ENCODE measurements at regions not wholly inside any gene's neighbourhood (a gene's known extent, or its start where the extent isn't known, plus 50 kb on each side); places are given as distances from the start of the nearest gene placed in this dataset.

GRCh38 chr2:121101093-121101715, 183.8 kb downstream of the TFCP2L1 start:
- H3K4me3 ChIP-seq (ENCODE audit: low read length in 3 of 3) = no peak overlapping the region
- no peaks in the 10 kb centered on the region for H3K9me3 ChIP-seq (ENCODE audit: control insufficient read depth in 3 of 3, low read length in 3 of 3)
- H3K4me1 ChIP-seq (ENCODE audit: control insufficient read depth in 3 of 3, insufficient read depth in 3 of 3, low read length in 3 of 3) = no peaks in the 10 kb centered on the region
- peaks cover 0 to 26% (median 6%) of the 10 kb centered on the region in 3 donors for H3K27me3 ChIP-seq (ENCODE audit: control insufficient read depth in 3 of 3, insufficient read depth in 3 of 3, low read length in 3 of 3)
- H3K36me3 ChIP-seq (ENCODE audit: control insufficient read depth in 3 of 3, insufficient read depth in 3 of 3, low read length in 3 of 3) = no peaks in the 10 kb centered on the region
- H3K9ac ChIP-seq (ENCODE audit: low read depth in 1 of 3, low read length in 3 of 3) = no peak overlapping the region
- H3K27ac ChIP-seq (ENCODE audit: low read depth, low read length) = no peak overlapping the region

GRCh38 chr2:121102941-121103340, 182.1 kb downstream of the TFCP2L1 start:
- H3K4me3 ChIP-seq (ENCODE audit: low read length in 3 of 3) = no peak overlapping the region

GRCh38 chr2:121103960-121104359, 181.0 kb downstream of the TFCP2L1 start:
- H3K4me1 ChIP-seq (ENCODE audit: control insufficient read depth in 3 of 3, insufficient read depth in 3 of 3, low read length in 3 of 3) = no peaks in the 10 kb centered on the region

More at GRCh38 chr2:121102941-121103340, 182.1 kb downstream of the TFCP2L1 start:
- no peak overlapping the region for H3K9ac ChIP-seq (ENCODE audit: low read depth in 1 of 3, low read length in 3 of 3)
- no peak overlapping the region for H3K27ac ChIP-seq (ENCODE audit: low read depth, low read length)
- H3K9me3 ChIP-seq (ENCODE audit: control insufficient read depth in 3 of 3, low read length in 3 of 3) = no peaks in the 10 kb centered on the region
- peaks cover 0 to 26% (median 6%) of the 10 kb centered on the region in 3 donors for H3K27me3 ChIP-seq (ENCODE audit: control insufficient read depth in 3 of 3, insufficient read depth in 3 of 3, low read length in 3 of 3)
- no peaks in the 10 kb centered on the region for H3K36me3 ChIP-seq (ENCODE audit: control insufficient read depth in 3 of 3, insufficient read depth in 3 of 3, low read length in 3 of 3)
- H3K4me1 ChIP-seq (ENCODE audit: control insufficient read depth in 3 of 3, insufficient read depth in 3 of 3, low read length in 3 of 3) = no peaks in the 10 kb centered on the region

GRCh38 chr2:121104721-121105141, 180.3 kb downstream of the TFCP2L1 start:
- no peak overlapping the region for H3K27ac ChIP-seq (ENCODE audit: low read depth, low read length)

More at GRCh38 chr2:121103960-121104359, 181.0 kb downstream of the TFCP2L1 start:
- Histone ChIP-seq H3K4me3 (ENCODE audit: low read length in 3 of 3) (no peak overlapping the region), H3K36me3 (ENCODE audit: control insufficient read depth in 3 of 3, insufficient read depth in 3 of 3, low read length in 3 of 3) (no peaks in the 10 kb centered on the region), H3K27ac (ENCODE audit: low read depth, low read length) (no peak overlapping the region), H3K27me3 (ENCODE audit: control insufficient read depth in 3 of 3, insufficient read depth in 3 of 3, low read length in 3 of 3) (peaks cover 0 to 26% (median 6%) of the 10 kb centered on the region in 3 donors), H3K9me3 (ENCODE audit: control insufficient read depth in 3 of 3, low read length in 3 of 3) (no peaks in the 10 kb centered on the region), H3K9ac (ENCODE audit: low read depth in 1 of 3, low read length in 3 of 3) (no peak overlapping the region)

GRCh38 chr2:121110924-121111323, 174.1 kb downstream of the TFCP2L1 start:
- Histone ChIP-seq H3K36me3 (ENCODE audit: control insufficient read depth in 3 of 3, insufficient read depth in 3 of 3, low read length in 3 of 3) (no peaks in the 10 kb centered on the region), H3K4me1 (ENCODE audit: control insufficient read depth in 3 of 3, insufficient read depth in 3 of 3, low read length in 3 of 3) (no peaks in the 10 kb centered on the region), H3K27me3 (ENCODE audit: control insufficient read depth in 3 of 3, insufficient read depth in 3 of 3, low read length in 3 of 3) (no peaks in the 10 kb centered on the region), H3K9me3 (ENCODE audit: control insufficient read depth in 3 of 3, low read length in 3 of 3) (no peaks in the 10 kb centered on the region), H3K27ac (ENCODE audit: low read depth, low read length) (no peak overlapping the region), H3K4me3 (ENCODE audit: low read length in 3 of 3) (no peak overlapping the region), H3K9ac (ENCODE audit: low read depth in 1 of 3, low read length in 3 of 3) (no peak overlapping the region)

More at GRCh38 chr2:121104721-121105141, 180.3 kb downstream of the TFCP2L1 start:
- Histone ChIP-seq H3K27me3 (ENCODE audit: control insufficient read depth in 3 of 3, insufficient read depth in 3 of 3, low read length in 3 of 3) (peaks cover 0 to 26% (median 6%) of the 10 kb centered on the region in 3 donors), H3K4me1 (ENCODE audit: control insufficient read depth in 3 of 3, insufficient read depth in 3 of 3, low read length in 3 of 3) (no peaks in the 10 kb centered on the region), H3K9ac (ENCODE audit: low read depth in 1 of 3, low read length in 3 of 3) (no peak overlapping the region), H3K9me3 (ENCODE audit: control insufficient read depth in 3 of 3, low read length in 3 of 3) (no peaks in the 10 kb centered on the region), H3K4me3 (ENCODE audit: low read length in 3 of 3) (no peak overlapping the region), H3K36me3 (ENCODE audit: control insufficient read depth in 3 of 3, insufficient read depth in 3 of 3, low read length in 3 of 3) (no peaks in the 10 kb centered on the region)

GRCh38 chr2:121118951-121119350, 166.1 kb downstream of the TFCP2L1 start:
- no peak overlapping the region for H3K9ac ChIP-seq (ENCODE audit: low read depth in 1 of 3, low read length in 3 of 3)
- no peaks in the 10 kb centered on the region for H3K36me3 ChIP-seq (ENCODE audit: control insufficient read depth in 3 of 3, insufficient read depth in 3 of 3, low read length in 3 of 3)
- no peak overlapping the region for H3K4me3 ChIP-seq (ENCODE audit: low read length in 3 of 3)
- H3K9me3 ChIP-seq (ENCODE audit: control insufficient read depth in 3 of 3, low read length in 3 of 3) = no peaks in the 10 kb centered on the region
- no peaks in the 10 kb centered on the region for H3K4me1 ChIP-seq (ENCODE audit: control insufficient read depth in 3 of 3, insufficient read depth in 3 of 3, low read length in 3 of 3)
- peaks cover 0 to 12% (median 0%) of the 10 kb centered on the region in 3 donors for H3K27me3 ChIP-seq (ENCODE audit: control insufficient read depth in 3 of 3, insufficient read depth in 3 of 3, low read length in 3 of 3)
- H3K27ac ChIP-seq (ENCODE audit: low read depth, low read length) = no peak overlapping the region

- H3K9me3 ChIP-seq (ENCODE audit: control insufficient read depth in 3 of 3, low read length in 3 of 3) = no peaks in the 10 kb centered on the region
- H3K9ac ChIP-seq (ENCODE audit: low read depth in 1 of 3, low read length in 3 of 3) = no peak overlapping the region
- no peaks in the 10 kb centered on the region for H3K36me3 ChIP-seq (ENCODE audit: control insufficient read depth in 3 of 3, insufficient read depth in 3 of 3, low read length in 3 of 3)
- H3K27ac ChIP-seq (ENCODE audit: low read depth, low read length) = no peak overlapping the region
- H3K4me3 ChIP-seq (ENCODE audit: low read length in 3 of 3) = no peak overlapping the region
- no peaks in the 10 kb centered on the region for H3K4me1 ChIP-seq (ENCODE audit: control insufficient read depth in 3 of 3, insufficient read depth in 3 of 3, low read length in 3 of 3)
- H3K27me3 ChIP-seq (ENCODE audit: control insufficient read depth in 3 of 3, insufficient read depth in 3 of 3, low read length in 3 of 3) = peaks cover 0 to 16% (median 0%) of the 10 kb centered on the region in 3 donors
Observed at GRCh38 chr2:121120411-121120810, 164.6 kb downstream of the TFCP2L1 start.

GRCh38 chr2:121120991-121121390, 164.0 kb downstream of the TFCP2L1 start:
- no peak overlapping the region for H3K4me3 ChIP-seq (ENCODE audit: low read length in 3 of 3)
- peaks cover 0 to 16% (median 0%) of the 10 kb centered on the region in 3 donors for H3K27me3 ChIP-seq (ENCODE audit: control insufficient read depth in 3 of 3, insufficient read depth in 3 of 3, low read length in 3 of 3)
- H3K9ac ChIP-seq (ENCODE audit: low read depth in 1 of 3, low read length in 3 of 3) = no peak overlapping the region
- H3K36me3 ChIP-seq (ENCODE audit: control insufficient read depth in 3 of 3, insufficient read depth in 3 of 3, low read length in 3 of 3) = no peaks in the 10 kb centered on the region
- H3K27ac ChIP-seq (ENCODE audit: low read depth, low read length) = no peak overlapping the region
- H3K4me1 ChIP-seq (ENCODE audit: control insufficient read depth in 3 of 3, insufficient read depth in 3 of 3, low read length in 3 of 3) = no peaks in the 10 kb centered on the region
- no peaks in the 10 kb centered on the region for H3K9me3 ChIP-seq (ENCODE audit: control insufficient read depth in 3 of 3, low read length in 3 of 3)

GRCh38 chr2:121121661-121122060, 163.3 kb downstream of the TFCP2L1 start:
- H3K27me3 ChIP-seq (ENCODE audit: control insufficient read depth in 3 of 3, insufficient read depth in 3 of 3, low read length in 3 of 3) = peaks cover 0 to 16% (median 0%) of the 10 kb centered on the region in 3 donors
- H3K4me3 ChIP-seq (ENCODE audit: low read length in 3 of 3) = no peak overlapping the region
- H3K36me3 ChIP-seq (ENCODE audit: control insufficient read depth in 3 of 3, insufficient read depth in 3 of 3, low read length in 3 of 3) = no peaks in the 10 kb centered on the region
- H3K9me3 ChIP-seq (ENCODE audit: control insufficient read depth in 3 of 3, low read length in 3 of 3) = no peaks in the 10 kb centered on the region
- no peak overlapping the region for H3K9ac ChIP-seq (ENCODE audit: low read depth in 1 of 3, low read length in 3 of 3)
- H3K27ac ChIP-seq (ENCODE audit: low read depth, low read length) = no peak overlapping the region
- H3K4me1 ChIP-seq (ENCODE audit: control insufficient read depth in 3 of 3, insufficient read depth in 3 of 3, low read length in 3 of 3) = no peaks in the 10 kb centered on the region

GRCh38 chr2:121123268-121123667, 161.7 kb downstream of the TFCP2L1 start:
- H3K36me3 ChIP-seq (ENCODE audit: control insufficient read depth in 3 of 3, insufficient read depth in 3 of 3, low read length in 3 of 3) = no peaks in the 10 kb centered on the region
- no peaks in the 10 kb centered on the region for H3K9me3 ChIP-seq (ENCODE audit: control insufficient read depth in 3 of 3, low read length in 3 of 3)
- no peak overlapping the region for H3K9ac ChIP-seq (ENCODE audit: low read depth in 1 of 3, low read length in 3 of 3)
- no peaks in the 10 kb centered on the region for H3K4me1 ChIP-seq (ENCODE audit: control insufficient read depth in 3 of 3, insufficient read depth in 3 of 3, low read length in 3 of 3)
- H3K27me3 ChIP-seq (ENCODE audit: control insufficient read depth in 3 of 3, insufficient read depth in 3 of 3, low read length in 3 of 3) = peaks cover 0 to 16% (median 2%) of the 10 kb centered on the region in 3 donors
- H3K27ac ChIP-seq (ENCODE audit: low read depth, low read length) = no peak overlapping the region
- H3K4me3 ChIP-seq (ENCODE audit: low read length in 3 of 3) = no peak overlapping the region

All from skeletal muscle tissue (tissue), 3 donors.